Keratinocyte (primary cell): ENCODE measurements at regions not wholly inside any gene's neighbourhood (a gene's known extent, or its start where the extent isn't known, plus 50 kb on each side); places are given as distances from the start of the nearest gene placed in this dataset.

ENCODE experiments used
- EZH2 ChIP-seq: IDR thresholded peaks from one replicate; pipeline ENCODE4 v1.6.1; 2012; ENCODE audit warnings: inconsistent platforms, mild to moderate bottlenecking, low read length, moderate library complexity
- TF ChIP-seq, protein P1 (sequence below), 3 experiments: IDR thresholded peaks in 1 of 3; conservative IDR thresholded peaks in 1 of 3; optimal IDR thresholded peaks in 1 of 3; 2 replicates in 2 of 3; 3 replicates in 1 of 3; pipeline versions ENCODE3 to v1.5.1; 2011; ENCODE audit warnings: low read length in 3 of 3, mild to moderate bottlenecking in 3 of 3, moderate library complexity in 2 of 3, control low read depth in 1 of 3, inconsistent platforms in 1 of 3; ENCODE audit not compliant: insufficient read depth in 2 of 3; ENCODE audit errors: extremely low read depth in 1 of 3

DNA sequence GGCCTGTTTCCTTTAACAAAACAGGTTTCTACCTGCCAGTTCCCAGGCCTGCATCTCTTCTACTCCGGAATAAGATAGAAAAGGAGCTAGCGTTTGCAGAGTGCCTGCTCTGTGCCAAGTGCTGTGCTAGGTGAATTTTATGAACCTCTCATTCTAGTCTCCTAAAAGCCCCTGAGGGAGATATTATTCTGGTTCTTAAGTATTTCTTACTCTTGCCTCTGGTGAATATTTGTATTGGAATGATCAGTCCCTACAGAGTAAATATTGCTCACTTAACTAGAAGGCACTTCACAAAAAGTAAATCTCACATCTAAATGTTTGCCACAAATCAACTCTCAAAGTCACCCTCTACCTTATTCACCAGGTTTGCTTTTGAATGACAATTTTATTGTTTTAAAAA lies 227.1 kb downstream of the AUH start:
- TF ChIP-seq, protein P1, sequence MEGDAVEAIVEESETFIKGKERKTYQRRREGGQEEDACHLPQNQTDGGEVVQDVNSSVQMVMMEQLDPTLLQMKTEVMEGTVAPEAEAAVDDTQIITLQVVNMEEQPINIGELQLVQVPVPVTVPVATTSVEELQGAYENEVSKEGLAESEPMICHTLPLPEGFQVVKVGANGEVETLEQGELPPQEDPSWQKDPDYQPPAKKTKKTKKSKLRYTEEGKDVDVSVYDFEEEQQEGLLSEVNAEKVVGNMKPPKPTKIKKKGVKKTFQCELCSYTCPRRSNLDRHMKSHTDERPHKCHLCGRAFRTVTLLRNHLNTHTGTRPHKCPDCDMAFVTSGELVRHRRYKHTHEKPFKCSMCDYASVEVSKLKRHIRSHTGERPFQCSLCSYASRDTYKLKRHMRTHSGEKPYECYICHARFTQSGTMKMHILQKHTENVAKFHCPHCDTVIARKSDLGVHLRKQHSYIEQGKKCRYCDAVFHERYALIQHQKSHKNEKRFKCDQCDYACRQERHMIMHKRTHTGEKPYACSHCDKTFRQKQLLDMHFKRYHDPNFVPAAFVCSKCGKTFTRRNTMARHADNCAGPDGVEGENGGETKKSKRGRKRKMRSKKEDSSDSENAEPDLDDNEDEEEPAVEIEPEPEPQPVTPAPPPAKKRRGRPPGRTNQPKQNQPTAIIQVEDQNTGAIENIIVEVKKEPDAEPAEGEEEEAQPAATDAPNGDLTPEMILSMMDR (optimal IDR thresholded peaks at IDR 0.05 in 1 of 3, IDR thresholded peaks at IDR 0.05 in 1 of 3, conservative IDR thresholded peaks at IDR 0.05 in 1 of 3; ENCODE audit: extremely low read depth in 1 of 3, insufficient read depth in 2 of 3, low read length in 3 of 3) = no peak
- no peak for TF ChIP-seq EZH2
